PC-9 (cell line): ENCODE measurements at regions not wholly inside any gene's neighbourhood (a gene's known extent, or its start where the extent isn't known, plus 50 kb on each side); places are given as distances from the start of the nearest gene placed in this dataset.

Experiments used
- BruUV-seq: library from RNA; stranded (reverse); fragments of 400-500 nt; replicated peaks from 2 replicates; lab custom pipeline; 2021; lab: Mats Ljungman, UMichigan
- CTCF ChIA-PET: fragments of 300-600 bp; sonication (Branson Sonifier 250); formaldehyde crosslinking; loops from one replicate; lab custom pipeline; 2022; ENCODE audit warnings: antibody characterized with exemption; lab: Charles Lee
- POLR2A ChIA-PET: fragments of 300-600 bp; sonication (Branson Sonifier 250); formaldehyde crosslinking; loops from one replicate; lab custom pipeline; 2022; ENCODE audit warnings: antibody characterized with exemption; ENCODE audit not compliant: unreplicated experiment; lab: Charles Lee
- DNase-seq, 2 experiments: peaks; one replicate each; pipeline versions ENCODE4 v3.0.0 to v3.0.0-alpha.2; 2015 to 2022; ENCODE audit warnings: mixed read lengths in 1 of 2
- H2AFZ ChIP-seq: fragments of 200-600 bp; sonication (generic); 2 replicates; pipeline ENCODE4 v1.8.1; 2017; ENCODE audit warnings: antibody characterized with exemption
- H3F3A ChIP-seq: fragments of 200-600 bp; sonication (generic); 2 replicates; pipeline ENCODE4 v1.8.1; 2017; ENCODE audit warnings: antibody characterized with exemption, mild to moderate bottlenecking, low read depth; ENCODE audit not compliant: insufficient read depth
- H3K27ac ChIP-seq: fragments of 200-600 bp; sonication (generic); 2 replicates; pipeline ENCODE4 v1.6.1; 2016; ENCODE audit warnings: mixed run types
- H3K27me3 ChIP-seq: fragments of 200-600 bp; sonication (generic); 2 replicates; pipeline ENCODE4 v1.6.1; 2016; ENCODE audit warnings: low read depth, mixed run types; ENCODE audit not compliant: insufficient read depth
- H3K36me3 ChIP-seq: fragments of 200-600 bp; sonication (generic); 2 replicates; pipeline ENCODE4 v1.6.1; 2016; ENCODE audit warnings: low read depth, mixed run types
- H3K4me1 ChIP-seq: fragments of 200-600 bp; sonication (generic); replicated peaks from 2 replicates; pipeline ENCODE4 v1.6.1; 2016; ENCODE audit warnings: mixed run types; ENCODE audit not compliant: insufficient read depth
- H3K4me2 ChIP-seq: fragments of 200-600 bp; sonication (generic); 2 replicates; pipeline ENCODE4 v1.6.1; 2017; ENCODE audit warnings: mixed run types
- H3K4me3 ChIP-seq: fragments of 200-600 bp; sonication (generic); 2 replicates; pipeline ENCODE4 v1.6.1; 2016; ENCODE audit warnings: mixed run types
- H3K79me2 ChIP-seq: fragments of 200-600 bp; sonication (generic); 2 replicates; pipeline ENCODE4 v1.6.1; 2017; ENCODE audit warnings: low read depth, mixed run types
- H3K9me2 ChIP-seq: fragments of 200-600 bp; sonication (generic); 2 replicates; pipeline ENCODE4 v1.8.1; 2017; ENCODE audit warnings: mild to moderate bottlenecking; ENCODE audit not compliant: insufficient read depth
- H3K9me3 ChIP-seq: fragments of 200-600 bp; sonication (generic); 2 replicates; pipeline ENCODE4 v1.8.1; 2016; ENCODE audit warnings: low read depth; ENCODE audit not compliant: insufficient read depth
- H4K20me1 ChIP-seq: fragments of 200-600 bp; sonication (generic); 2 replicates; pipeline ENCODE4 v1.8.1; 2017; ENCODE audit not compliant: insufficient read depth
- CTCF ChIP-seq: fragments of 200-600 bp; sonication (generic); conservative IDR thresholded peaks from 2 replicates; pipeline ENCODE4 v1.6.1; 2017; ENCODE audit warnings: mixed run types, antibody characterized with exemption, mild to moderate bottlenecking, moderate library complexity
- EZH2 ChIP-seq: fragments of 200-600 bp; sonication (generic); IDR thresholded peaks from 2 replicates; pipeline ENCODE4 v1.8.0; 2017; ENCODE audit warnings: antibody characterized with exemption, low read depth
- intact Hi-C: fragments of 100-400 bp; cut with micrococcal nuclease; formaldehyde crosslinking; loops from one replicate; pipeline ENCODE4 v1.10.0; 2022; ENCODE audit not compliant: unreplicated experiment

GRCh38 chr7:81333536-81333935 is 414.7 kb upstream of the SEMA3C start:
- no peaks in the 10 kb centered on the region for H3K79me2 ChIP-seq
- no TSS peak for BruUV-seq
- no peak overlapping the region for H3K4me3 ChIP-seq
- no peaks in the 10 kb centered on the region for H3K9me2 ChIP-seq
- no peaks in the 10 kb centered on the region for H4K20me1 ChIP-seq
- ChIA-PET POLR2A (interaction anchor here (0.7 kb wide), 1 partner anchor 81 kb away, joined by 3 read pairs; no protein-coding TSS in a partner anchor), CTCF (interaction anchor here (0.6 kb wide), 2 partner anchors 335 to 400 kb away, joined by 3 to 6 read pairs; no protein-coding TSS in a partner anchor)
- H3K4me1 ChIP-seq, result no peaks in the 10 kb centered on the region
- no peak overlapping the region for H3K27ac ChIP-seq
- no peak overlapping the region for H3K4me2 ChIP-seq
- no peaks in the 10 kb centered on the region for H3F3A ChIP-seq
- H3K9me3 ChIP-seq, result no peaks in the 10 kb centered on the region
- no peaks in the 10 kb centered on the region for H3K36me3 ChIP-seq
- DNase-seq, result no peak
- no peaks in the 10 kb centered on the region for H3K27me3 ChIP-seq
- H2AFZ ChIP-seq, result no peak overlapping the region
- intact Hi-C loops, result no loop called here
- no peak for TF ChIP-seq CTCF
- no peak for TF ChIP-seq EZH2

GRCh38 chr7:81333004-81333403 is 414.2 kb upstream of the SEMA3C start:
- no peaks in the 10 kb centered on the region for H3K79me2 ChIP-seq
- H3K4me3 ChIP-seq, result no peak overlapping the region
- no peak for DNase-seq
- no peaks in the 10 kb centered on the region for H3K9me3 ChIP-seq
- no peaks in the 10 kb centered on the region for H3F3A ChIP-seq
- H4K20me1 ChIP-seq, result no peaks in the 10 kb centered on the region
- ChIA-PET POLR2A (interaction anchor here (0.7 kb wide), 1 partner anchor 81 kb away, joined by 3 read pairs; no protein-coding TSS in a partner anchor), CTCF (interaction anchor here (0.6 kb wide), 1 partner anchor 33 kb away, joined by 3 read pairs; no protein-coding TSS in a partner anchor)
- H2AFZ ChIP-seq, result no peak overlapping the region
- no peaks in the 10 kb centered on the region for H3K4me1 ChIP-seq
- TF ChIP-seq CTCF, result no peak
- TF ChIP-seq EZH2, result no peak
- H3K27ac ChIP-seq, result no peak overlapping the region
- H3K27me3 ChIP-seq, result no peaks in the 10 kb centered on the region
- no peaks in the 10 kb centered on the region for H3K9me2 ChIP-seq
- intact Hi-C loops, result no loop called here
- no peaks in the 10 kb centered on the region for H3K36me3 ChIP-seq
- BruUV-seq, result no TSS peak
- no peak overlapping the region for H3K4me2 ChIP-seq

- Histone ChIP-seq H3K27ac (no peak overlapping the region), H3K79me2 (no peaks in the 10 kb centered on the region)
- no TSS peak for BruUV-seq
Measured at GRCh38 chr7:81331061-81332018, 412.5 kb upstream of the SEMA3C start.

More at GRCh38 chr7:81331061-81332018, 412.5 kb upstream of the SEMA3C start:
- TF ChIP-seq CTCF, result no peak
- no peak for TF ChIP-seq EZH2
- Histone ChIP-seq H3K36me3 (no peaks in the 10 kb centered on the region), H3K9me3 (no peaks in the 10 kb centered on the region), H3F3A (no peaks in the 10 kb centered on the region), H3K4me2 (no peak overlapping the region), H4K20me1 (no peaks in the 10 kb centered on the region), H3K9me2 (no peaks in the 10 kb centered on the region), H2AFZ (no peak overlapping the region), H3K27me3 (no peaks in the 10 kb centered on the region), H3K4me3 (no peak overlapping the region), H3K4me1 (no peaks in the 10 kb centered on the region)
- intact Hi-C loops, result no loop called here
- ChIA-PET POLR2A (no interaction called here), CTCF (no interaction called here)
- DNase-seq, result no peak
